ENCODE measurements at regions not wholly inside any gene's neighbourhood (a gene's known extent, or its start where the extent isn't known, plus 50 kb on each side); places are given as distances from the start of the nearest gene placed in this dataset.
"Not testable (repeated sequence)": the region's sequence is repeated elsewhere in the genome, so short reads cannot be mapped to it uniquely, and the experiment has no call there.

- intact Hi-C loops (cut with DNase I), result no loop called here
- DNase-seq, result no peak
- TF ChIP-seq CTCF (IDR thresholded peaks at IDR 0.05), result no peak
- TF ChIP-seq POLR2A (IDR thresholded peaks at IDR 0.05), result no peak
- Histone ChIP-seq H3K36me3 (no peaks in the 10 kb centered on the region), H3K27me3 (no peaks in the 10 kb centered on the region), H3K4me1 (no peaks in the 10 kb centered on the region), H3K9me3 (no peaks in the 10 kb centered on the region), H3K4me3 (replicated peaks in 1 of 3) (no peak overlapping the region), H3K27ac (no peak overlapping the region)
- 56 to 60% methylated on average over 7 of the region's 7 CpGs for WGBS, 2 donors
These were observed 96.5 kb upstream of the PIP4K2A start for GRCh38 chr10:22810643-22811465.

- intact Hi-C loops (cut with DNase I), result no loop called here
- Histone ChIP-seq H3K4me1 (peaks cover 0 to 3% of the 10 kb centered on the region in 2 donors), H3K27ac (no peak overlapping the region), H3K9me3 (no peaks in the 10 kb centered on the region), H3K4me3 (replicated peaks in 1 of 3) (no peak overlapping the region), H3K27me3 (no peaks in the 10 kb centered on the region), H3K36me3 (no peaks in the 10 kb centered on the region)
- TF ChIP-seq POLR2A (IDR thresholded peaks at IDR 0.05), result no peak
- TF ChIP-seq CTCF (IDR thresholded peaks at IDR 0.05), result no peak
- DNase-seq, result no peak
- WGBS, 2 donors, result 75 to 86% methylated on average over 4 of the region's 4 CpGs
These were observed 92.9 kb upstream of the PIP4K2A start for GRCh38 chr10:22807238-22807637.

GRCh38 chr10:22805304-22805703 is 90.9 kb upstream of the PIP4K2A start:
- WGBS, 2 donors, result 55 to 56% methylated on average over 4 of the region's 4 CpGs
- peak; percentile 5 for DNase-seq
- intact Hi-C loops (cut with DNase I), result no loop called here
- no peaks in the 10 kb centered on the region for H3K9me3 ChIP-seq
- no peak overlapping the region for H3K27ac ChIP-seq
- peaks cover 0 to 3% of the 10 kb centered on the region in 2 donors for H3K4me1 ChIP-seq
- H3K36me3 ChIP-seq, result no peaks in the 10 kb centered on the region
- H3K27me3 ChIP-seq, result no peaks in the 10 kb centered on the region
- TF ChIP-seq CTCF (IDR thresholded peaks at IDR 0.05) (no peak), POLR2A (IDR thresholded peaks at IDR 0.05) (no peak)
- no peak overlapping the region for H3K4me3 ChIP-seq (replicated peaks in 1 of 3)

- H3K27me3 ChIP-seq, result no peaks in the 10 kb centered on the region
- intact Hi-C loops (cut with DNase I), result no loop called here
- 82% methylated on average over 2 of the region's 2 CpGs for WGBS, 2 donors
- no peak overlapping the region for H3K27ac ChIP-seq
- DNase-seq, result no peak
- peaks cover 0 to 3% of the 10 kb centered on the region in 2 donors for H3K4me1 ChIP-seq
- H3K4me3 ChIP-seq (replicated peaks in 1 of 3), result no peak overlapping the region
- H3K9me3 ChIP-seq, result no peaks in the 10 kb centered on the region
- TF ChIP-seq CTCF (IDR thresholded peaks at IDR 0.05) (no peak), POLR2A (IDR thresholded peaks at IDR 0.05) (no peak)
- H3K36me3 ChIP-seq, result no peaks in the 10 kb centered on the region
These were observed 89.0 kb upstream of the PIP4K2A start for GRCh38 chr10:22803261-22803885.

GRCh38 chr10:22801785-22802184 is 87.4 kb upstream of the PIP4K2A start:
- H3K9me3 ChIP-seq, result no peaks in the 10 kb centered on the region
- no peaks in the 10 kb centered on the region for H3K36me3 ChIP-seq
- no peak overlapping the region for H3K27ac ChIP-seq
- TF ChIP-seq POLR2A (IDR thresholded peaks at IDR 0.05) (no peak), CTCF (IDR thresholded peaks at IDR 0.05) (no peak)
- WGBS, 2 donors, result 34 to 37% methylated on average over 1 of the region's 1 CpG
- H3K4me3 ChIP-seq (replicated peaks in 1 of 3), result no peak overlapping the region
- no peak for DNase-seq
- intact Hi-C loops (cut with DNase I), result no loop called here
- no peaks in the 10 kb centered on the region for H3K27me3 ChIP-seq
- peaks cover 0 to 3% of the 10 kb centered on the region in 2 donors for H3K4me1 ChIP-seq

GRCh38 chr10:22797796-22798195 is 83.4 kb upstream of the PIP4K2A start:
- DNase-seq; H3K9me3 ChIP-seq; H3K36me3 ChIP-seq; H3K4me1 ChIP-seq; H3K27me3 ChIP-seq; H3K4me3 ChIP-seq (replicated peaks in 1 of 3); intact Hi-C loops (cut with DNase I); H3K27ac ChIP-seq: not testable (repeated sequence)
- WGBS, 2 donors, result 76 to 81% methylated on average over 1 of the region's 1 CpG
